NCI-H2227 (cell line): ENCODE measurements at regions not wholly inside any gene's neighbourhood (a gene's known extent, or its start where the extent isn't known, plus 50 kb on each side); places are given as distances from the start of the nearest gene placed in this dataset.
"Not testable (repeated sequence)": the region's sequence is repeated elsewhere in the genome, so short reads cannot be mapped to it uniquely, and the experiment has no call there.

Source experiments
- DNase-seq: peaks from one replicate; lab custom pipeline; 2025; ENCODE audit not compliant: unreplicated experiment; lab: John Stamatoyannopoulos, UW

DNA sequence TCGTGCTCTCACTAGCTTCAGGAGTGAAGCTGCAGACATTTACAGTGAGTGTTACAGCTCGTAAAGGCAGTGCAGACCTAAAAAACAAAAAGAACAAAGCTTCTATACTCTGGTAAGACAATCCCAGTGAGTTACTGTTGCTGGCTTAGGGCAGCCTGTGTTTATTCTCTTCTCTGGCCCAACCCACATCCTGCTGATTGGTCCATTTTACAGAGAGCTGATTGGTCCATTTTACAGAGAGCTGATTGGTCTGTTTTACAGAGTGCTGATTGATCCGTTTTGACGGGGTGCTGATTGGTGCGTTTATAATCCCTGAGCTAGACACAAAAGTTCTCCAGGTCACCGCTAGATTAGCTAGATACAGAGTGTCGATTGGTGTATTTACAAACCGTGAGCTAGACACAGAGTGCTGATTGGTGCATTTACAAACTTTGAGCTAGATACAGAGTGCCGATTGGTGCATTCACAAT, 158.0 kb downstream of the KLRB1 start:
- DNase-seq = not testable (repeated sequence)

GRCh38 chr12:9449181-9449580, 158.5 kb downstream of the KLRB1 start:
- no peak for DNase-seq

DNA sequence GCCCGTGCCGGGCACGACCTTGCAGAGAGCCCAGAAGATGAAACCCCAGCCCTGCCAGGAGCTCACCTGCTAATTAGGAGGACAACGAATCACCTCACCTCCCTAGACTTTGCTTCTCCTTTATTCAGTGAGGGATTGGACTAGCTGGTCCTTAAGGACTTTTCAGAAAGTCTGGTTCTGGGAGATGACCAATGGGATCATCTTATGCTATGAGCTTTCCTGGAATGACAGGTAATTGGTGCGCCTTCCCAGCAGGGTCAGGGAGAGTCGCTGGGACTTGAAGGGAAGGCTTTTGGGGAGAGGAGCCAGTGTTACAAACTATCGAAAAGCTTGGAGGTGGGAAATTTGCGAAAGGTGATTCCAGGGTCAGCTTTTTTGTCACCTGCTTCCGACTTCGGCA, 159.1 kb downstream of the KLRB1 start:
- DNase-seq = not testable (repeated sequence)

- DNase-seq = peak; percentile 85
Measured at GRCh38 chr12:9447791-9448614, 159.7 kb downstream of the KLRB1 start.

GRCh38 chr12:9446883-9447761, 160.6 kb downstream of the KLRB1 start:
- not testable (repeated sequence) for DNase-seq

GRCh38 chr12:9440428-9440827, 167.3 kb downstream of the KLRB1 start:
- DNase-seq = not testable (repeated sequence)

DNA sequence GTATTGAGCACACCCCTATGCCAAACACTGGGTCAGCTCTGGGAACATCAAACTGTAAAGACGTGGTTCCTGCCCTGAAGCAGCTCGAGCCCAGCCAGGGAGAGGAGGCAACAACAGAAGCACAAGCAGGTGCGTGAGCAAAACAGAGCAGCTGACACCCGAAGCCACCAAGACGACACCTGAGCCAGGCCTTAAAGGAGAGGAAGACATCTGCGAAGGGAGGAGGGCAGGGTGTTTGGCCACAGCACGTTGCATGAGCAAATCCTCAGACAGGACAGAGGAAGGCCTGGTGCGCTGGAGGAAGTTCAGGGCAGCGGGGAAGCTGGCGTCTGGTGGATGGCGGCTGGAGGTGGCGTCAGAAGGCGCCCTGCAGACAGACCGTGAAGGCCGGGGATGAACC, 172.0 kb downstream of the KLRB1 start:
- not testable (repeated sequence) for DNase-seq

- DNase-seq = not testable (repeated sequence)
Measured at GRCh38 chr12:9430385-9430784, 177.3 kb downstream of the KLRB1 start.

- not testable (repeated sequence) for DNase-seq
Measured at GRCh38 chr12:9428856-9429255, 178.9 kb downstream of the KLRB1 start.

- not testable (repeated sequence) for DNase-seq
Measured at GRCh38 chr12:9425429-9425828, 182.3 kb downstream of the KLRB1 start.

GRCh38 chr12:9424175-9424740, 183.5 kb downstream of the KLRB1 start:
- DNase-seq = not testable (repeated sequence)

GRCh38 chr12:9422689-9423088, 185.0 kb downstream of the KLRB1 start:
- not testable (repeated sequence) for DNase-seq

DNA sequence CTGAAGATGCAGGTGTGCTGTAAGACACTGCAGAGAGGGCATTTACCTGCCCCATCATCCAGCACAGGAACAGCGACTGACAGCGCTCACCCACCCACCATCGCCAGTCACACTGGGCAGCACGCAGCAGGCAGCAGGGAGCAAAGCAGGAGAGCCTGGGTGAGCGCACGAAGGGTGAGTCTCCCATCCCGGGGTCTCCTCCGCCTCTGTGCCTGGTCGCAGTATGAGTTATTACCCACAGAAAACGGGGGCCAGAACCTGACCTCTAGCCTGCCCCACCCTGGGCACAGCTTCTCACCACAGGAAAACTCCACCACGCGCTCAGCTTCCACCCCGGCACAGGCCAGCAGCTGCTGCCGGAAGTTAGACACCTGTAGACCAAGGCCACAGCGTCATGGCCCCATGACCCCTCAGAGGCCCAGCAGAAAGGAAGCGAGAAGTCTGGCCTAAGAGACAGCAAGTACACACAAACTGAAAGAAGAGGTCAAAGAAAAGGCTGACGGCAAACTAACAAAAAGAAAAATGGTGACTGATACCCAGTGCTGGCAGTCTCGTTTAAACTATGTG, 186.1 kb downstream of the KLRB1 start:
- not testable (repeated sequence) for DNase-seq

DNA sequence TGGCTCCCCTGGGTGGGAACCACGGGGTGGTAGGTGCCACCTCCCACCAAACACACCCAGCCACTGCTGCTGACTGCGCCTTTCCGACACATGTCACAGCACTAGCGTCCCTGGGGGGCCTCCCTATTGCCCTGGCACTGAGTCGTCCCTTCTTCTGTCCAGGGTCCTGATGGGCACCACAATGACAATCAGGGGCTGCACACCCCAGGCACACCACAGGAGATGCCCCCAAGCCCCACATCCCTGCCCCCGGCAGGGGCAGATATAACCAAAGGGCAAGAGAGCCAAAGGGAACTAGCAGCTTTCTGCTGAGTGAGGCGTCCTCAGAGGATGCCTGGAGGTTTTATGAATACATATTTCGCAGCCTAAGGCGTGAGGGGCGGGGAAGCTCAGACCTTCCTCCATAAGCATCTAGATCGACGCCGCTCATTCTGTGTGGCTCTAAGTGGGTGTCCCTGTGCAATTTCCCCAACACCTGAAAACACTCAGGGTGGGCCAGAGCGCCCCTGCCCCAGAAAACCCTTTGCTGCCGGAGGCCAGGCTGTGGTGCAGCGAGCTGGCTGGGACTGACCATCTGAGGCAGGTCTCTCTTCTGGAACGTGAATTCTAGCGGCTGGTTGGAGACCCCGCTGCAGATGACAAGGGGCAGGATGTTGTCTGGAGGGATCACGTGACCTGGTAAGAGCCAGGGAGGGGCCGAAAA, 186.7 kb downstream of the KLRB1 start:
- DNase-seq = not testable (repeated sequence)

DNA sequence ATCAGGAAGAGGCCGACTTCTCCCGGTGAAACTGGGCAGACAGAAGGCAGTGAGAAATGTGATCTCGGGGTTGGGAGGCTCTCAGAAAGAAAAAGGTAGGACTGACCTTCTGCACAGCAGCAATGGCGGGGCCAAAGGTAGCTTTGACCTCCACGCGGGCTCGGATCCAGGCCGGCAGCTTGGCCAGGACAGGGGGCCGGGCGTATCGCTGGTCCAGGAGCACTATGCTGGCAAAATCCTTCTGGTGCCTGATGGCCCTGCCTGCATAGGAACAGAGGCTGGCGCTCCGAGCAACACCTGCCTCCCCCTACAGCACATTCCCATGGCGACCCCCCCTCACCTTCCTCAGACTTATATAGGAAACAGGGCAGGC, 189.1 kb downstream of the KLRB1 start:
- DNase-seq = not testable (repeated sequence)

DNA sequence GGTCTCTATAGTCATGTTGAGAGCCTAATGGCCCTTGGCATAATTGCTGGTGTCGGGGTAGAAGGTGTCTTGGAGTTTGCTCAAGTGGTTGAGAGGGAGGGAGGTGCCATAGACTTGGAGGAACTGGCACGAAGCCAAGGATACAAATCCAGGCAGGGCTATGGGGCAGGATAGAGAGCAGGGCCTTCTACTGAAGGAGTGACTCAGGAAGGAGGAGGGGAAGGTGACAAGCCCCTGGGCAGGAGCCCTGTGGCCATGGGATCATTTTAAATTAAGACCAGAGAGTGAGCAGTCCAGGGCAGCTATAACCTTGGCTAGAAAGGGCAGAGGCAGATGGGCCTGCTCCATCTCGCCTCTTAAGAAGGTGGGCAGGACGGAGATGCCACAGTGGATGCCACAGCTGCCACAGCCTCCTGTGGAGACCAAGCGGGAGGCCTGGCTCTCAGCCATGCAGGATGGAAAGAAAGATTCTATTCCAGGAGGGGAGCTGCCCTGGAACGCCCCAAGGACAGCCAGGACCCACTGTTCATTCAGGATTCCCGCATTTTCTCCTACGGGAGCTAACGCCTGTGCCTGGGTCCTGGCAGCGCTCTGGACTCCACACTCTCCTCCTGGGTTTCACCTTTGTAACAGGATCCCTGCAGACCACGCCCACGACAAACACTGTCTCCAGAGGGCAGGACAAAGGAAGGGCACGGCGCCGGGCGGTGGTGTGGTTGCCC, 189.6 kb downstream of the KLRB1 start:
- not testable (repeated sequence) for DNase-seq

DNA sequence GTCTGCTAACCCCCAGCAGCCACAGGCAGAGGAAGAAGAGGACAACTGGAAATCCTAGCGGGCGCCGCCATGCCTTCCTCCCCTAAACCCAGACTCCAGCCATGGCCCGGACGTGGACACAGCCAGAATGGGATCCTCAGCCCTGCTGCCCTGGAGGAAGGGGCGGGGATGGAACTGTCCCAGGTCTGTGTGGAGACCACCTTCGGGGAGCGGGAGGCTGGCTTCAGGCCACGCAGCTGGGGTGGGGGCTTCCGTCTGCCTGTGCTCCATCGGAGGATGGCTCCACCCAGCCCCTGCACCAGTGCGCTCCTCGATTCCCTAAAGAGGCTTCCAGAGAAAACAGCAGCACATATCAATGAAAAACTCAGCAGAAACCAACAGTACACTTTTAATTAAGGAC, 190.4 kb downstream of the KLRB1 start:
- not testable (repeated sequence) for DNase-seq

- not testable (repeated sequence) for DNase-seq
Measured at GRCh38 chr12:9416346-9416745, 191.4 kb downstream of the KLRB1 start.

DNA sequence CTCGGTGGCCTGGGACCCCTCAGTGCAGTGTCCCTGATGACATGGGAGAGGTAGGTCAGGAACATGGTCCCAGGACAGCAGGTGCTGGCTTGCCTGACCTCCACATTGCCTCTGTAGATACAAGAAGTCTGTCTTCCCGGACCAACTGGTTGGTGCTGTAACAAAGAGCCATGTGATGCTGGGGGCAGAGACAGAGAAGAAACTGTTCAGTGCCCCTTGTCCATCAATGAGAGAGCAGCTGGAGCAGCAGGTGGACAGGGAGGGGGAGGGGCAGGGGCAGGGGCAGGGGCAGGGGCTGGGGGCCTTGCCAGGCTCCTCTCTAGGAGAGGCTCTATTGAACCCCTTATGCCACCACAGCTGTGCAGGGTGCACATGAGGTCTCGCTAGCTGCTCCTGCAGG, 191.8 kb downstream of the KLRB1 start:
- not testable (repeated sequence) for DNase-seq

DNA sequence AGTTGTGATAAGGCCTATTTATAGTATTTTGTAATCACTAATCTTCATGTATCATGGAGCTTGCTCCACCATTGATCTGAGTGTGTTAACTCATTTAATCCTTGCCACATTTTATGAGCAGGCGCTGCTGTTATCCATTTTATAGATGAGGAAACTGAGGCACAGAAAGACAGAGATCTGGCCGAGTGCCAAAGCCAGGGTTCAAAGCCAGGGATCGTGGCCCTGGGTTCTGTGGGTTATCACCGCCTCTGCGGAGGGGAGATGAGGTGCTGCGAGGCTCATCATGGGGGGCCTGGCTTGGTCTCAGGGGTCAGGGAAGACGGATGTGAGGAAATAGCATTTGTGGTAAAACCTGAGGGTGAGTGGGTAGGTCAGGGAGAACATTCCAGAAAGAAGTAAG, 193.9 kb downstream of the KLRB1 start:
- DNase-seq = not testable (repeated sequence)
